ENCODE measurements at regions not wholly inside any gene's neighbourhood (a gene's known extent, or its start where the extent isn't known, plus 50 kb on each side); places are given as distances from the start of the nearest gene placed in this dataset.

DNA sequence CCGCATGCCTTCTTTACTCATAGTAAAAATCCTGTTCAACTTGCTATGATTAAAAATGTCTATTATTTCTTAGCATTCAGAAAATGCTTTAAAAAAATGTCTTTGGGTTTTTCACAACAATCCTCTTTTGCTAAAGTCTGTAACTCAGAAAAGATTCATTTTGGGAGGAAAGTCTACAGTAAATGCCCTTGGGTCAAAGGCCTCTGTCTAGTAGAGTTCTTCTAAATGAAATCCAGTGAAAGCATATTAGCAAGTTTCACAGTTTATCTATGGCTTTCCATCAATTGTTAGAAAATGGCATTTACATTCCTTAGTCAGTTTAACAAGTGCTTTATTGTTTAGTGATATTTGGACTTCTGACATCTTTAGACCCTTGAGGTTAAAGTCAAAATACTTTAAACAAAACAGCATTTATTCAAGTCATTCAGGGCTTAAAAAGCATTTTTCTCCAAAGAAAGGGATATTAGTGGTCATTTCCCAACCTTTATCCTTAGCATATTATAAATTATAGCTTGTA, 137.1 kb upstream of the TARS1 start:
- no peak for DNase-seq

DNA sequence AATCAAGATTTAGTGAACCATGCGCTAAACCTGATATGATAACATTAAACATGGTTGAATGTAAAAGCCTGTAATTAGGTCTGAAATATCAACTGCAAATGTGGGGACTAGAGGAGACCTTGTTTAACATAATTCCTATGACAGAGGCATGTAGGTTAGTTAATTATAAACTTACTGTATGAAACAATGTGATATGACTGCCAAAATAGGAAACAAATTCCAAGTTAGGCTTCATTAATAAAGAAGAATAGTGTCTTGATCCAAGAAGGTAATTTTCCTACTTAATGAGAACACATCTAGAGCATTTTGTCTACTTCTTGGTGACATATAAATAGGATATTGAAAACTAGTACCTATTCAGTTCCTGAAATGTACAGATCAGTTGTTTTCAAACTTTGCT, 136.2 kb upstream of the TARS1 start:
- DNase-seq, result no peak

DNA sequence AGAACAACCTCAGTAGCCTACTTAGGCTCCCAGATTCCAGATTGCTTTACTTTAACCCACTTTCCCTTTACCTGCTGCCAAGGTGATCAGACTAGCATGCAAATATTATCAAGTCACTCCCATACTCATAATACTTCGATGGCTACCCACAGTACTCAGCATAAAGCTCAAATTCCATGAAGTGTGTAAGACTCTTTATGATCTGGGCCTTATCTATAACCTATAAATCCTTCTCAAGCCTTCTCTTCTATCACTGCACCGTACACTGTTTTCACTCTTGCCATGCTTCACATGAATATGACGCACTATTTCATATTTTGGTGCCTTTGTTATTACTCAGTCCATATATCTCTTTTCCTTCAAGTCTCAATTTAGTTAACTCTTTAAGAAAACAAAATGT, 135.2 kb upstream of the TARS1 start:
- no peak for DNase-seq

DNA sequence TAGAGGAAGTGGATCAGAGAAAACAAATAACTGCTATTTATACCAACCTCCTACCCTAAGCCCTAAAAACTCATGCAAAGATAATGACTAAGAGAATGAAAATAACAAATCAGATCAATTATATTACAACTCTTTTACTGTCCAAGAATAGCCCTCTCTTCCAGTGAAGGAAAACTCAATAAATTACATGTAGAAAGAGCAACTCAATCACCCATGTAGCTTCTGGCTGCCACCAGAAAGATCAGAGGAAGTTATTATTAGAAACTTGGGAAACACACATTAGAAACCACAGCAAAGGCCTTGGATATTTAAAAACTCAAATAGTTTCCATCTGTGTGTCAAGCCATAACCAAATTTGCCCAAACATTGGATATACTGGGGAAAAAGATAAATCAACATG, 134.0 kb upstream of the TARS1 start:
- no peak for DNase-seq

DNA sequence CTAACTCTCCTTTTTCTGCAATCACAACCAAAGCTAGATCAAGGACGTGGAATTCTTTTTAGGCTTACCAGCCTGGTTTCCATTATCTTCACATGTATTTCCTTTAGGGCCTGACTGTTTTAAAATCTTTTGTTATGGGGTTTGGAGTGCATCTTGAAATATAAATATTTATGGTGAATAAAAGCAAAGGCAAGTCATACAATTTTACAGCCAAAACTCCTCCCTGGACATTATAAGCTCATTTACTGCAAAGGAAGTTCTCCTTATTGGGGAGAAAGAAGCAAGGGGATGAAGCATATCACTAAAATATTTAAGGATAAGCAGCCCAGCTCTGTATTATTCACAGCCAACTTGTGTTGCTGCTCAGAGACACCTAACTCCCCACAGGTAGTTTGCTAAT, 132.2 kb upstream of the TARS1 start:
- DNase-seq, result no peak

DNA sequence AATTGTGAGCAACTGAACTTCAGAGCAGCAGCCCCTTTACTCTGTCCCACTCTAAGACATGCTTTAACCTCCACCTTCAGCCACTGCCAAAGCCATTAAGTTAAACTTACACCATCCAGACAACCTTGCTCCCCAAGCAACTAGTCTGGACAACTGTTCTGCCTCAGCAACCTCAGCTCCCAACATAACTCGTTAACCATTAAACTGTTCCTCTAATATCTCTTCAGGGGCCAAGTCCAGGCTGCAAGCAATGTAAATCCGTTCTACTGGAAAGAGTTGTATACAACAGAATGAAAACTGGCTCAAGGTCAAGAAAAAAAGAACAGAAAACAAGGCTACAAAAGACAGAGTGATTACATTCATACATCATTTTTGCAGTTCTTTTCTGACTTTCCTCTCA, 131.7 kb upstream of the TARS1 start:
- no peak for DNase-seq

DNA sequence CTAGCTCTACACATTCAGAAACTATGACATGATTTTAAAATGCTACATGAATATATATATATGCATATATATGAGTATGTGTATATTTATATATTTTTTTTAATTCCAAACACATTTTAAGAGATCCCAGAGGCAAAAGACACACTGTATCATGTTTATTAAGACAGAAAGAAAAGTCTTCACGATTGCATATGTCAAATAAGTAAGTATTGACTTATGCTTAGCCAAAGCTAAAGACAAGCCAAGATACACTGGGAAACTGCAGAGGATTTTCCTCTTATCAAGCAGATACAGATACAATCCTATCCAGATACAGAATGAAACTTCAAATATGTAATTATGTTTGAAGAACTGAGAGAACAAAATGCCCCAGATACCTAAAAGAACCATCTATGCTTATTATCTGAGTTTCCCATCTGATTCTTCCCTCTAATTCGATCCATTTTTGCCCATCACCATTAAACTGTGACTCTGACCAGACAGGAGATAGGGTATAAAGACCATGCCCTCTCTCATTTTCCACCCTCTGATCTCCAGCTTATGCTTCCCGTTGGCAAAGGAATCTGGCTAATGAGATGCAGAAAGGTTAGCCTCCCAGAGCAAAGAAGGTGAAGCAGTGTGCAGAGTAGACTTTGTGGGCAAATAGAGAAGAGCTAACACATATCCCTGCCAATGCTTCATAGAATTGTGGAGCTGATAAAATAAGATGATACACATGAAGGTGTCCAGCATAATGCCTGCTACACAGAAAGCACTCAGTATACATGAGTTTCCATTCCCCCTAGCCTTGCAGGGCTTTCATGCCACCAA, 131.0 kb upstream of the TARS1 start:
- no peak for DNase-seq

DNA sequence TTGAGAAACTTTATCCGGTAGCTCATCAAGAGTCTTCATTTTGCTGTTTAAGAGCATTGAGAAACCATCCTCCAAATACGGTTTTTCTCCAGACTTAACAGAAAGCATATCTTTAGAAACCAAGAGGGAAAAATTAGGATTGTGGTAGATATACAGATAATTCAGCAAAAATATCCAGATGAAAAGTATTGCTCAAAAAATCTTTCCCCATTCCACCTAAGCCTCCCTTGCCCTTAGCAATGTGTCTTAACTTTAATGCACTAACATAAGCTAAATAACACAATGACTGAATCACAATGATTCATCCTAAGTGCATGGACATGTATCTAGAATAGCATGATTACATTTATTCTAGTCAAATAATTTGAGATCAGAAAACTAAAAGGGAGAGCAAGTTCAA, 130.3 kb upstream of the TARS1 start:
- no peak for DNase-seq

DNA sequence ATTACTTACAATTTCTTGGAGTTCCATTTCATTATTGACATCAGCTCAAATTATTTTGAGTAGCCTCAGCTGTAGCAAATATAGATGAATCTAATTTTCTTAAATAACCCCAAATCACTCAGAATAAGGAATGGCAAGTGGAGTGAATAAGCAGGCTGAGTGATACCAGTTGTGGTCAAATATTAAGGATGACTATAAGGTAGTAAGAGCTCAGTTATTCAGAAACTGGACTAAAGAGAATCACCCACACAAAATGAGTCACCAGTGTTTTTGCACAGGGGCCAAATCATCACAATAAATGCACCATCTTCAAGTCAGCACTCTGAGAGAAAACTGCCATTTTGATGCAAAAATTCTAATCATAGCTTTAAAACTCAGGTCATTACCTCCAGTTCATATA, 128.9 kb upstream of the TARS1 start:
- DNase-seq, result no peak

DNA sequence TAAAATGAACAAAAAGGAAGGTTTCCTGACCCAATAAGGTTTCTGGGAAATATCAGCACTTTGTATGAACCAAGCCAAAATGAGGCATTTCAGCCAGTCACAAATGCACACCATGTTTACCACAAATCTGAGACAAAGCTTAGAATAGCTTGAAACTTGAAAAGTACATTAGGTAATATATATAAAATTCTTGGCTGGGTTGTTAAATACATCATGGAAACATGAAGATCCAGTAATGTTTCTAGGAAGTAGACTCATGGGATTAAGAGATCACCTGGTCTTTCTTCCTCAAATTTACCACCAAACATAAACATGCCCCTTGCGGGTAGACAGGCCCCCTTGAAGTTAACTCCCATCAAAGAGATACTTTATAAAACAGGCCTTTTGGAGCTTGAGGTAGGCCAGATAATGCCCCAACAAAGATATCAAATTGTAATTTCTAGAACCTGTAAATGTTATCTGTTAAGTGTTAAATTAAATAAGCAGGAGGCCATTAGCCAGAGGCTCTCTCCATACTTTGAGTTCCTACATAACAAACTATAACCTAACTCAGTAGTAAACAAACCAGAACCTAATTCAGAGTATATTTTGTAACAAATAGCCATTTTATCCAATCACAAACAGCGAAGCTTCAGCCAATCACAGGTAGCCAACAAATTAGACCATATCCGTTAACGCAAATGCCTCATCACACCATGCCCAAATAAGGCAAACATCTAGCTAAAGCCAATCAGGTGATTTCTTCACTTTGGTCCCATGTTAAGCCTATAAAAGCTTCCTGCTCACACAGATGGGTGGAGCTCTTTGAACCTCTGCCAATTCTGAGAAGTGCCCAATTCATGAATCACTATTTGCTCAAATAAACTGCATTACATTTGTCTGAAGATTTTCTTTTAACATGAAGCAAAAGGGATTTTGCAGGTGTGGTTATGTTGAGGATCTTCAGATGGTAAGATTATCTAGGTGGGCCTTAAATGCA, 127.9 kb upstream of the TARS1 start:
- DNase-seq, result no peak

DNA sequence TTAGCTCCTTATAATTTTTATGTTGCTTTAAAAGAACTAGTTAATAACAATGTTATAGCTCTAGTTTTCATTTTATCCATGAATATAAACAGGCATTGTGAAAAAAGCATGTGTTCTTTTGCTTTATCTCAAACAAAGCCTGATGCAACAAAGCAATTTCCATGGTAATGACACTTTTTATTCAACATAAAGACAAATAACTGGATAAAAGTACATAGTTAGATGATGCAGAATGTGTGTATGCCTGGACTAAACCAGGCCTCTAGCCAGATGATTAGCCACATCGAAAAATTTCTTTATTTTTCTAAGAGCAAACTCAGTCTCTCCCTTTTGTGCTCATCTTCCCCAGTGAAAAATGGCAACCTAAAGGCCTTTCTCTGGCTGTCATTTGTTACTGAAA, 125.6 kb upstream of the TARS1 start:
- no peak for DNase-seq

DNA sequence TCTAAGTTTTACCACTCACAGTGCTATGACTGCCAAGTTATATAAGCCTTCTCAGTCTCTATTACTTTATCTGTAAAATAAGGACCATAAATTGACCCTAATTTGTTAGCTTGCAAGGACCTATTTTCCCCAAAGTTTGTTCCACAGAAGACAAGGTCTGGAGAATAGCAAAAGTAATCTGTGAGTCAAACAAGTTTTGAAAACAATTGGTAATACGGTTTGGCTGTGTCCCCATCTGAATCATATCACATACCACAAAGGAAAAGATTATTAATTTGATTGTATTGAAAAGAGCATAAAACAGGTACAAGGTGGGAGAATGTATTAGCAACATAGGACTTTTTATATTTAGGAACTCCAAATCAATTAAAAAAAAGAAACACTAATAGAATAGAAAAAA, 124.0 kb upstream of the TARS1 start:
- DNase-seq, result no peak

DNA sequence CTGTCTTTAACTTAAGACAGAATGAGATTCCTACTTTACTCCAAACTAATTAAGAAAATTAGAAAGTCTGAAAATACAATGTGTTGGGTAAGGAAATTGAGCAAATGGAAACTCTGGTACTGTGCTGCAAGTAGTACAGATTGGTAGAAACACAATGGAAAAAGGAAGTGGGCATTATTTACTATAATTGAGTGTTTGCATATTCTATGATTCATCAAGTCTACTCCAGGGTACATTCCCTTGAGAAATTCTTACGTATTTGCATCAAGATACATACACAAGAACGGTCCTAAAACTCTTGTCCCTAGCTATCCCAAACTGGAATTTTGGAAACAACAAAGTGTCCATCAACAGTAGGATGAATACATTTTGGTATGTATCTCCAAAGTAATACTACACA, 123.5 kb upstream of the TARS1 start:
- no peak for DNase-seq

DNA sequence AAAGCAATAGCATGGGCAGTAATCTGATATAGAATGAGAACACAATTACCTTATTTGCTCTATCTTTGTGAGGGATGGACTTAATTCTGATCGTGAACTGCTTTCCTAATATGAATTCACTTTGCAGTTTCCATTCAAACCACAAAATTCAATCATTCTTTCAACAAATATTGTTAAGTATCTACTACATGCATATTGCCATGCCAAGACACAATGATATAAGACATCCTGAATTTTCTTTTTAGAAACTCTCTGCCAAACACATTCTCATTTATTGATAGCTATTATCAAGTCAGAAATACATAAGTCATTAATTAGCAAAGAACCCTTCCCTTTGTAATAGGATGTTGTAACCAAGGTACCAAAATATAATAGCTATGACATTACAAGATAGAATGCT, 121.6 kb upstream of the TARS1 start:
- no peak for DNase-seq

DNA sequence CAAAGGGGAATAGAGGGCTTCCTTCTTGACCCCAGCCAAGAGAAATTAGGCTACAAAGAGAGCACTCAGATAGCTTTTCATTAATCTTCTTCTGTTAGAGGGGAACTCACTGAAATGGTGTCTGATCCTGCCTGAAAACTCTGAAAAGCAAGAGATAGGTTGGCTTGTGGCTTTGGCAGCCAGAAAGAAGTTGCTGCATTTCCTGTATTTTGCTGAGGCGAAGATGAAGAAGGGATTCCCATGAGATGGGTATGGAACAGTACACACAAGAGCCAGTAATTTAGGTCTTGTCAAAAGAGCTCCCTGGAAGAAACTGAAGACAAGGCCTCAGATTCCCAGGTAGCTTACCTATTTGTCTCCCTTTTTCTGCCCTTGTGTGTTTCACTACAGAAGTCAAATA, 120.9 kb upstream of the TARS1 start:
- no peak for DNase-seq

DNA sequence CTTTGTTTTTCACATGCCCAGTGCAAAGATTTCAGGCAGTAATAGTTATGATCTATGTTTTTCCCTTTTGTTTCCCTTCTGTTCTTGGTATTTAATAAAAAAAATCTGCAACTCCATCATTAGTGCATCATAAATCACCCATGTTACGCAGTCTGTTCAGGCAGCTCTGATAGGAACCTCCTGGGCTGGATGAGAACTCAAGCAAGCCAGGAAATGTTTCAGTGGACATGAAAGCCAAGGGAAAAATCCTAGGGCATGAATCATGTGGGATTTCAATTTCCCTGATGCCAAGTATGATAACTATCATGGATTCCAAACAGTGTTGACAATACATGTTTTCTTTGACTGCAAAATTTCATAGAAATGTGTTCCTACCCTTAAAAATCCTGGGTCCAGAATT, 119.7 kb upstream of the TARS1 start:
- no peak for DNase-seq

DNA sequence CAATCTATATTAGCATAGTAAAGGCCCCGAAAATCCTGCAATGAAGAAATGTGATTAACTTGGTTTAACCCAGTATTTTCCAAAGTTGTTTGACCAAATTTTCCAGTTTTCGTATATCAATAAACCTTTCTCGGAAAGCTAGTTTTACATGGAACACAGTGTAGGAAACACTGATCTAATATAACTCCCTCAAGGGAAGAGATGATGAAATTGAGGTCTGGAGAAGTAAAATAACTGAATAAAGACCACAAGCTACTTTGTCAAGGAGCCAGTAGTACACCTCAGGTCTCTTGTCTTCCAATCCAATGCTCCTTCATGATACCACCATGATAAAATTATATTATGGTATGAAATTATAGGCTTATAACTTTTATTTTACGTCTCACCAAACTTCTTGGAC, 118.1 kb upstream of the TARS1 start:
- DNase-seq, result no peak

DNA sequence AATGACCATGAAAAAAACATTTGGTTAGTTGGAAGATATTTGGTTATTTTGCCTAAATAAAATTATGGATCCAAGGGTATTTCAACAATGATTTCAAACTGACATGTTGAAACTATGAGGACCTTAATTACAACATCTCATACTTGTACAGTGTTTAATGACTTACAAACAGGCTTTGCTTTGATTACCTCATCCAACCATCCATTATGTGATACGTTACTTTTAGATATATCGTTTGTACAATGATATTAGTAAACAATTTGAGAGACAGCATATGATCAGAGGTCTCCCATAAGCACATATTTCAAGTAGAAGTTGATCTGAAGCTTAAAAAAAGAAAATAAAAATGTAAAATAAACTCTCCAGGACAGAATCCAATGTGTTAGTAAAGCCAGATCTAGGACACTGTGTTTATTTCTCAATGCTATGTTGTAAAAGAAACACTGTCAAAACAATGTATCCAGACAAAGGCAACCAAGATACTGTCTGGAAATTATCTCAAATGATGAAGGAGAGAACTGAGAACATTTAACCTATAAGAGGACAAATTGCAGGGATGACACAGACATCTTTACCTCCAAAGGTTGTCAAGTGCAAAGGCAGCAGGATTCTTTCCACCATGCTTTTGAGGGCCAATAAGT, 116.0 kb upstream of the TARS1 start:
- no peak for DNase-seq

DNA sequence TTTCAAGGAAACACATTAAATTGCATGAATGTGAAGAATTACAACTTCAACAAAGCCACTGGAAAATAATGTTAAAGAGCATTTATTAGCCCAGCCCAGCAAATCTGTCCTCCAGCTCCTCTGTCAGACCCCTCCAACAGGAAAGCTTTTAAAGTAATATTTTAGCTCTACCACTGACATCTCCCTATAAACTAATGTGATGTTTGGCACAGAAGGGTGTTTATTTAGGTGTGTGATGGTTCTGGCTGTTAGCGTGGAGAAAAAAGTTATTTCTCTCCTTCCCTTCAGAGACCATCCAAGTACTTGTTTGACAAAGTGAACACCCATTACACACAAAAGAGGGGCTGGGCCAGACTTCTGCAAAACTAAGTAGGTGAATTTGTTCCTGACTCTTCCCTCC, 111.9 kb upstream of the TARS1 start:
- DNase-seq, result no peak

DNA sequence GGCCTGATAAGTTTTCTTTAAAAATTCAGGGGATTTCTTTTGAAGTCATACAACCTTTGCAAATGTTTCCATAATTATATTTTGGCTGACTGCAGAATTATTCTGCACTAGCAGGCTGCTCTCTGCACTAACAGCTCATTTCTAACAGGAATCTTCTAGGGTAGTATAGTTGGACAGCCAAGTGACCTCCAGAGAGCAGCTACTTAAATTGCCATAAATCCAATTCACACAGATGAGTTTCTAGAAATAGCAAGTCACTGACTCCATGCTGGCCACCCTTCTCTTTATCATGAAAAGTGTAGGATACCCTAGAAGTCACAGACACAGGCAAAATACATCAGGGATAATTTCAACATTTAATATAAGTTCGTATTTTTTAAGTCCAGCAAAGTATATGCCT, 110.9 kb upstream of the TARS1 start:
- DNase-seq, result no peak

DNA sequence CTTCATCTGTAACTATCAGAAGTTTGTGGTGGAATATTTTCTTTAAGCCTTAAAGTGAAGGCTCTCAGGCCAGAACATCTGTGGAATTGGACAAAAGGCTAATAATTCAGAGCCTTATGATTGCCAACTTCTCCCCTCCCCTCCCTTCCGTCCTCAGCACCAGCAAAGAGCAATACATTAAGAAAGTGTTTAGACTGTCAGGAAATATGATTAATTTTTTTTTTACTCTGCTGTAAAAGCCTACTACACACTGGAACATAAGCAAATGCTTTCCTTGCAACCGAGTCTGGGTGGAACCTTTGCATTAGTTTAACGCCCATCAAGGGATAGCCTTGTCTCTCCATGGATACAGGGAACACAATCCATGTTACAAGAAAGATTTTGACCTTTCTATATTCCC, 110.3 kb upstream of the TARS1 start:
- no peak for DNase-seq

DNA sequence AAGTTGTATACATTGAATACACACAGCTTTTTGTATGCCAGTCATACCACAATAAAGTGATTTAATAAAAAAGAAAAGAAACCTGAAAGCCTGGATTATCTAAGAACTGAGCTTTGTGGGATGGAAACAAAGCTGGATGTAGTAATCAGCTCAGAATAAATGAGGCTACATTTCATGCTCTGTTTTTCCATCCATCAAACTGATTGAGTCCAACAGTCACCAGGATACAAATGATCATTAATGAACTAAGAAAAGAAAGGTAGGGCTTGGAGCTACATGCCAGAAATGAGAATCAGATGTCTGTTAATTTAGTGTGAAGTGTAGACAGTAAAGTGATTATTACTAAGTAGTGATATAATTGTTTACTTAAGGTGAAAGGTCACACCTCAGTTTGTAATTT, 109.8 kb upstream of the TARS1 start:
- DNase-seq, result no peak

DNA sequence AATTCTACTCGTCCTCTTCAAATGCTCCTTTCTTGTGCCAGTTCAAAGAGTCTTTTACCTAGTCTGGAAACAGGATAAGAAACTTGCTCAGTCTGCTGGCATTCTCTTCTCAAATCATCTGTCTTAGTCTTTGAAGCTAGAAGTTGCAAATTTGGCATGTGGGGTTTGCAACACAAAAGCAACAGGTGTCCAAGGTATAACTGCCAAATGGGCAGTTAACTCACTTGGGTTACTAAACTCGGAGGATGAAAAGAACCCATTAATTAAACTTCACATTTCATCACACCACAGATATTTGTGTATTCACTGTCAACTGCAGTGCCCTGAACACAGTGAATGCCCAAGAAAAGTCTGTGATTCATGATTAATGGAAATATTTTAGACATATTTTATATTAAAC, 108.0 kb upstream of the TARS1 start:
- DNase-seq, result no peak

DNA sequence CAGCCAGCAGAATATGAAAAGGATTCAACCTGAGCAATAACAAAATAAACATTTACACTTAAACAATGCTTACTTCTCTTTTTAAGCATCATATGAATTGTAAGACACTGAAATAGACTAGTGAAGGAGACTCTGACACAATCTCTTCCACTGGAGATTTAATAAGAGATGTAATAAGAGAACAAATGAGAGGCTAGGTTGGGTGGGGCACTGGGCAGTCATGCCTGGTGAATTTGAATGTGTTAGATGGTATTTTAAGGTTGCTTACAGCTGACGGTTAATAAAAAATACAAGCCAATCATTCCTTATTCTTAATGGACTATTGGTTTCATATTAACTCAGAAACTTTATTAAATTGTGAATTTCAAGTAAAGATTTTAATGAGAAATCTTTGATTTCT, 105.9 kb upstream of the TARS1 start:
- no peak for DNase-seq

All from KG1 (cell line).